ENCODE measurements at regions not wholly inside any gene's neighbourhood (a gene's known extent, or its start where the extent isn't known, plus 50 kb on each side); places are given as distances from the start of the nearest gene placed in this dataset.

- TF ChIP-seq, protein P1, sequence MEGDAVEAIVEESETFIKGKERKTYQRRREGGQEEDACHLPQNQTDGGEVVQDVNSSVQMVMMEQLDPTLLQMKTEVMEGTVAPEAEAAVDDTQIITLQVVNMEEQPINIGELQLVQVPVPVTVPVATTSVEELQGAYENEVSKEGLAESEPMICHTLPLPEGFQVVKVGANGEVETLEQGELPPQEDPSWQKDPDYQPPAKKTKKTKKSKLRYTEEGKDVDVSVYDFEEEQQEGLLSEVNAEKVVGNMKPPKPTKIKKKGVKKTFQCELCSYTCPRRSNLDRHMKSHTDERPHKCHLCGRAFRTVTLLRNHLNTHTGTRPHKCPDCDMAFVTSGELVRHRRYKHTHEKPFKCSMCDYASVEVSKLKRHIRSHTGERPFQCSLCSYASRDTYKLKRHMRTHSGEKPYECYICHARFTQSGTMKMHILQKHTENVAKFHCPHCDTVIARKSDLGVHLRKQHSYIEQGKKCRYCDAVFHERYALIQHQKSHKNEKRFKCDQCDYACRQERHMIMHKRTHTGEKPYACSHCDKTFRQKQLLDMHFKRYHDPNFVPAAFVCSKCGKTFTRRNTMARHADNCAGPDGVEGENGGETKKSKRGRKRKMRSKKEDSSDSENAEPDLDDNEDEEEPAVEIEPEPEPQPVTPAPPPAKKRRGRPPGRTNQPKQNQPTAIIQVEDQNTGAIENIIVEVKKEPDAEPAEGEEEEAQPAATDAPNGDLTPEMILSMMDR (conservative IDR thresholded peaks at IDR 0.05; ENCODE audit: low read depth, low read length): no peak
- DNase-seq (ENCODE audit: low read depth): no peak
- H3K4me3 ChIP-seq (ENCODE audit: low read depth, low read length): no peak overlapping the region
These were observed 58.4 kb downstream of the PLXNA1 start for GRCh38 chr3:127041264-127041820.

- TF ChIP-seq, protein P1 (conservative IDR thresholded peaks at IDR 0.05; ENCODE audit: low read depth, low read length): no peak
- DNase-seq (ENCODE audit: low read depth): no peak
- no peak overlapping the region for H3K4me3 ChIP-seq (ENCODE audit: low read depth, low read length)
These were observed 59.0 kb downstream of the PLXNA1 start for GRCh38 chr3:127041933-127042332.

DNA sequence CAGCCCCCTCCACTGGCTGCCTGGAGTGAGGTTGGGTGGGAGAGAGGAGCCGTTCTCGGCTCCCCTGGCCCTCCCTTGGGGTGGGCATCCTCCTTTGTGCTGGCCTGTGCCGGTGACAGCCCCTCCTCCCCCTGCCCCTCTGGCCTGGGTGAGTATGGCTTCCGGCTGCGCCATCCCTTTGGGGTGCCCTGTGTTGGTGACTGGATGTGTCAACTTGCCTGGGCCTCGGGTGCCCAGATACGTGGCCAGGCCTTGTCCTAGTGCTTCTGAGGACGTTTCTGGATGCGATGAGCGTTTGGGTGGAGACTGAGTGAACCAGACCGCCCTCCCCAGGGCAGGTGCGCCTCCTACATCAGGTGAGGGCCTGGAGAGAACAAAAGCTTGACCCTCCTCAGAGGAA lies 59.7 kb downstream of the PLXNA1 start:
- TF ChIP-seq, protein P1 (conservative IDR thresholded peaks at IDR 0.05; ENCODE audit: low read depth, low read length): no peak
- no peak for DNase-seq (ENCODE audit: low read depth)

GRCh38 chr3:127043041-127043641 lies 60.2 kb downstream of the PLXNA1 start:
- no peak overlapping the region for H3K4me3 ChIP-seq (ENCODE audit: low read depth, low read length)
- no peak for DNase-seq (ENCODE audit: low read depth)
- TF ChIP-seq, protein P1 (conservative IDR thresholded peaks at IDR 0.05; ENCODE audit: low read depth, low read length): no peak

More for the DNA sequence above, 59.7 kb downstream of the PLXNA1 start:
- no peak overlapping the region for H3K4me3 ChIP-seq (ENCODE audit: low read depth, low read length)

DNA sequence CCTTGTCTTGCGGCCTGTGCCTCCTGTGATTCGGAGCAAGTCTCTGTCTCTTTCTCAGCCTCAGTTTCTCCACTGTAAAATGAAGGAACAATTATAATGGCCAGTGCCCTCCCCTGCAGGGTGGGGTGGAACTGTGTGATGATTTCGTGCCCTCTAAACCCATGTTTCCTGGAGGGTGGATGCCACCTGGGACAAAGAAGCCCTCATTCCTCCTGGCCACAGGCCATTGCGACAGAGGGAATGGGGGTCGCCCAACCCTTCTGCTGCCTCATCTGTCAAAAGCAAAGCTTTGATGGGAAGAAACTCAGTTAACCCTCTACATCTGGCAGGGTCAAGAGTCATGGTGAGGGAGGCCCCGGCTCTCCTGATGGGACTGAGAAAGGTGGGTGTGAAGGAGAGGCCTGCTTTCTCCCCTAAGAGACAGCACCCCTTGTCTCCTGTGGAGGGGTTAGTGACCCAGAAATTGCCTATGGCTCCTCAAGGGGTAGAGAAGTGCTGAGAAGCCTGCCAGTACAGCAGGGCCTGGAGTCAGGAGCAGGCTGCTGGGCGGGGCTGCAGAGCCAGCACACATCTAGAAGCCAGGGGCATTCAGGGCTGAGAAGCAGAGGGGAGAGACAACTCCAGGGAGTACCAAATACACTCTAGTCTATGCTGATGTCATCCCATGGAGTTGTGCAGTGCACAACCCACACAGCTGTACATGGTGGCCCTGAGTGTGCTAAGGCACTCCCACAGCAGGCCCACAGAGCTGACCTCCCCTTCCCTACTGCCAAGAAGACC lies 61.0 kb downstream of the PLXNA1 start:
- H3K4me3 ChIP-seq (ENCODE audit: low read depth, low read length): no peak overlapping the region
- TF ChIP-seq, protein P1 (conservative IDR thresholded peaks at IDR 0.05; ENCODE audit: low read depth, low read length): no peak
- no peak for DNase-seq (ENCODE audit: low read depth)

- DNase-seq (ENCODE audit: low read depth): no peak
- H3K4me3 ChIP-seq (ENCODE audit: low read depth, low read length): no peak overlapping the region
- TF ChIP-seq, protein P1 (conservative IDR thresholded peaks at IDR 0.05; ENCODE audit: low read depth, low read length): no peak
These were observed 62.1 kb downstream of the PLXNA1 start for GRCh38 chr3:127044996-127045395.
